ENCODE measurements at regions not wholly inside any gene's neighbourhood (a gene's known extent, or its start where the extent isn't known, plus 50 kb on each side); places are given as distances from the start of the nearest gene placed in this dataset.

GRCh38 chr4:128357286-128357685, 69.7 kb upstream of the PGRMC2 start:
- H3K27ac ChIP-seq, result peak overlapping the region in 2 of 21 experiments; percentile 25 to 45

GRCh38 chr4:128355305-128355704, 67.7 kb upstream of the PGRMC2 start:
- Histone ChIP-seq H3K4me3 (no peak overlapping the region), H3K27ac (peak overlapping the region in 4 of 21 experiments; percentile 4 to 34 (median 16))

More at GRCh38 chr4:128357286-128357685, 69.7 kb upstream of the PGRMC2 start:
- H3K4me3 ChIP-seq, result no peak overlapping the region

DNA sequence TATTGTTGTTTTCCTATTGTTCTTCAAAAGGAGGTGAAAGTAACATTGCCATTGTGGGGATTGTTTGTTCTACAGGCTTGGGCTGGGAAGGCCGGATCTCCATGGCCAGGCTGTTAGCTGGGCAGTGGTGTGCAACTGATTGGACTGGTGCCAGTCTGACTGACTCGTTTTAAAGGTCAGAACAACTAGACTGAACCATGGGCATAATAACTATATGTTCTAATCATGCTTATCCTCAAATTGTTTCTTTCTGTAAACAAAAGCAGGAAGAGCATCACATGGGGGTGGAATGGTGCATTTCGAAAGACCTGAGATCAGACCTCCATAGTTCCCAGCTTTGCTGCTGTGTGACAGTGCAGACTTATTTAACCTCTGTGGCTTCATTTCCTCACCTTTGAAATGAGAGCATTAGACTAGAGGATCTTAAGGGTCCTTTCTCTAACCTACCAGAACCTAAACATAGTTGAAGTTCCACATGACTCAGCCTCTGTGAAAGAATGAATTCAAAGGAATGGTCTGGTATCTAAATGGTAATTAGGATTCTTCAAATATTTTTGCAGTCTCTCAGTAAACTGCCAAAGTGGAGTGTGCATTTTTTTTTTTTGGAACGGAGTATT, 66.7 kb upstream of the PGRMC2 start:
- Histone ChIP-seq H3K27ac (peak overlapping the region in 4 of 21 experiments; percentile 1 to 34 (median 5)), H3K4me3 (no peak overlapping the region)

GRCh38 chr4:128353791-128354190, 66.2 kb upstream of the PGRMC2 start:
- Histone ChIP-seq H3K4me3 (no peak overlapping the region), H3K27ac (no peak overlapping the region)

GRCh38 chr4:128351502-128351901, 63.9 kb upstream of the PGRMC2 start:
- no peak overlapping the region for H3K27ac ChIP-seq
- H3K4me3 ChIP-seq, result no peak overlapping the region

DNA sequence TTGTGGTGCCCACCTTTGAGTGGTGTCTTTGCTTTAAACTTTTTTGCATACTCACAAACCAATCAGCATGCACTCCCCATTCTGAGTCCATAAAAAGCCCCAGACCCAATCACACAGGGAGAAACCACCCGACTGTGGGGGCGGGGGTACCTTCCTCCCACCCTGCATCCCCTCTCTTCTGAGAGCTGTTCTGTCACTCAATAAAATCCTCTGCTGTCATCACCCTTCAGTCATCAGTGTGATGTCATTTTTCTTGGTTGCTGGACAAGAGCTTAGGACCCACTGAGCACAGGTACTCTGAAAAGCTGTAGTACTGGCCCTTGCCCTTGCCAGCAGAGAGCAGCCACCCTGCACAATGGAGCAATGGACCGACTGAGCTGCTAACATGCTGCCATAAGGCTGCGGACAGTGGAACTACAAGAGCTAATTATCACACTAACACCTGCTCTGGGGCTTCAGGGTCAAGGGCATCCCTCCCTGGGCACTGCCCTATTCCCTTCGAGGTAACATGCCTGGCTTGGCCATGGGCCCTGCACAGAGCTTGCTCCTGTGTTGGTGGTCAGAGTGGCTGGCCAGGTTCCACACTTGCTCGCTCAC, 62.9 kb upstream of the PGRMC2 start:
- H3K27ac ChIP-seq, result no peak overlapping the region

GRCh38 chr4:128349921-128350320, 62.3 kb upstream of the PGRMC2 start:
- Histone ChIP-seq H3K4me3 (no peak overlapping the region), H3K27ac (no peak overlapping the region)

More for the DNA sequence above, 62.9 kb upstream of the PGRMC2 start:
- H3K4me3 ChIP-seq, result no peak overlapping the region

- Histone ChIP-seq H3K27ac (no peak overlapping the region), H3K4me3 (no peak overlapping the region)
Measured at GRCh38 chr4:128347930-128348660, 60.5 kb upstream of the PGRMC2 start.

GRCh38 chr4:128347175-128347868, 59.7 kb upstream of the PGRMC2 start:
- H3K4me3 ChIP-seq, result no peak overlapping the region
- H3K27ac ChIP-seq, result no peak overlapping the region

- Histone ChIP-seq H3K4me3 (no peak overlapping the region), H3K27ac (no peak overlapping the region)
Measured at GRCh38 chr4:128346054-128346716, 58.6 kb upstream of the PGRMC2 start.

GRCh38 chr4:128345650-128346049, 58.0 kb upstream of the PGRMC2 start:
- no peak overlapping the region for H3K4me3 ChIP-seq
- H3K27ac ChIP-seq, result no peak overlapping the region

DNA sequence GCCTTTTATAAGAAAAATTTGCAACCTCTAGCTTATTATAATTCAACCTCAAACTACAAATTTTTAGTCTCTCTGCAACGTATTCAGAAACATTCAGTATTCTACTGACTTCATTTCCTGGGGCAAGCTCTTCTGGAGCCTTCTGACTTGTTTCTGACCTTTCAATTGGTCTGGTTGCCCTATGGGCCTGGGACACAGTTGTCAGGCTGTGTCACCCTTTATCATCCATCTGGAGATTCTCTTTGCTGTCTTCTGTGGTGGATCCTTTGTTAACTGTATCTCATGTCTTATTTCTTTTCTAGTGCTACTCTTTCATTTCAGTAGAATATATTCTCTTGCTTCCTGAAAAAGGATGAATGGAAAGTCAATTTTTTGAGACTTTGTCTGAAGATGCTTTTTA, 55.1 kb upstream of the PGRMC2 start:
- no peak overlapping the region for H3K4me3 ChIP-seq

GRCh38 chr4:128341634-128342033, 54.0 kb upstream of the PGRMC2 start:
- H3K27ac ChIP-seq, result no peak overlapping the region
- H3K4me3 ChIP-seq, result no peak overlapping the region

More for the DNA sequence above, 55.1 kb upstream of the PGRMC2 start:
- H3K27ac ChIP-seq, result no peak overlapping the region

DNA sequence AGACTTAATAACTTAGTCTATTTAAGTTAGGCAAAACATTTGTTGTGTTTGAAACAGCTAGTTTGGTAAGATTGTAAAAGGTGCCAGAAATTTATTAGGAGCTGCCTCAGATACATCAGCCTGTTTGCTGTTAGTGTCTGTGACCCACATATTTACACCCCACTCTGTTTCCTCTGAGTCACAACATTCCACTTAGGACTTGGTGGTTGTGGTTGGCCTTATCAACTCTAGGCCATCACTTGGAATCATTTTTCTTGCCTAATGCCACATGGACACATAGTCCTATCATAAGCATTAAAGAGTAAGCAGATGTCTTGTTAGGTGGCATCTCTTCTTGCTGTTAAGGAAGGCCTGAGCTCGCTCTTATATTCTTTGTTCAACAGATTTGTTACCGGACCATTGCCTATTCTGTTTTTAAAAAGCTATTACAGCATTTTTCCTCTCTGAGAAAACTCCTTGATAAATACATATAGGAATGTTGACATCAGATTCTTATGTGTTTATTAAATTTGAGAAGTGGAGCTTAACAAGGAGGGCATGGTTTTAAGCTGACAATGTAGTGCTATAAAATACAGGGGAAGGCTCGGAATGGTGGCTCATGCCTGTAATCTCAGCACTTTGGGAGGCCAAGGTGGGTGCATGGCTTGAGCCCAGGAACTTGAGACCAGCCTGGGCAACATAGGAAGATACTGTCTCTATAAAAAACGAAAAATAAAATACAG, 51.2 kb upstream of the PGRMC2 start:
- H3K4me3 ChIP-seq, result no peak overlapping the region
- H3K27ac ChIP-seq, result no peak overlapping the region

GRCh38 chr4:128337863-128338262, 50.2 kb upstream of the PGRMC2 start:
- H3K4me3 ChIP-seq, result no peak overlapping the region

More at GRCh38 chr4:128337863-128338262, 50.2 kb upstream of the PGRMC2 start:
- H3K27ac ChIP-seq, result no peak overlapping the region

Data from skin epidermis (tissue), 12 donors.